GM21717 (cell line): ENCODE measurements at regions not wholly inside any gene's neighbourhood (a gene's known extent, or its start where the extent isn't known, plus 50 kb on each side); places are given as distances from the start of the nearest gene placed in this dataset.

Experiments
- ATAC-seq: cut with Tn5 transposase; IDR thresholded peaks from one replicate; pipeline ENCODE4 v1.9.1; 2021; ENCODE audit warnings: mild to moderate bottlenecking, moderate library complexity; ENCODE audit not compliant: unreplicated experiment

GRCh38 chr11:119476666-119477331 is 53.8 kb upstream of the THY1 start:
- ATAC-seq: no peak

GRCh38 chr11:119476038-119476437 is 53.1 kb upstream of the THY1 start:
- no peak for ATAC-seq

- ATAC-seq: no peak
These were observed 52.0 kb upstream of the THY1 start for GRCh38 chr11:119474682-119475596.

GRCh38 chr11:119473901-119474681 is 51.1 kb upstream of the THY1 start:
- ATAC-seq: no peak

- ATAC-seq: no peak
These were observed 50.3 kb upstream of the THY1 start for GRCh38 chr11:119473226-119473625.

- no peak for ATAC-seq
These were observed 49.9 kb upstream of the THY1 start for GRCh38 chr11:119472856-119473222.
